ENCODE measurements at regions not wholly inside any gene's neighbourhood (a gene's known extent, or its start where the extent isn't known, plus 50 kb on each side); places are given as distances from the start of the nearest gene placed in this dataset.

- DNase-seq = no peak
Measured at GRCh38 chr14:31944256-31945073, 132.6 kb upstream of the ARHGAP5 start.

DNA sequence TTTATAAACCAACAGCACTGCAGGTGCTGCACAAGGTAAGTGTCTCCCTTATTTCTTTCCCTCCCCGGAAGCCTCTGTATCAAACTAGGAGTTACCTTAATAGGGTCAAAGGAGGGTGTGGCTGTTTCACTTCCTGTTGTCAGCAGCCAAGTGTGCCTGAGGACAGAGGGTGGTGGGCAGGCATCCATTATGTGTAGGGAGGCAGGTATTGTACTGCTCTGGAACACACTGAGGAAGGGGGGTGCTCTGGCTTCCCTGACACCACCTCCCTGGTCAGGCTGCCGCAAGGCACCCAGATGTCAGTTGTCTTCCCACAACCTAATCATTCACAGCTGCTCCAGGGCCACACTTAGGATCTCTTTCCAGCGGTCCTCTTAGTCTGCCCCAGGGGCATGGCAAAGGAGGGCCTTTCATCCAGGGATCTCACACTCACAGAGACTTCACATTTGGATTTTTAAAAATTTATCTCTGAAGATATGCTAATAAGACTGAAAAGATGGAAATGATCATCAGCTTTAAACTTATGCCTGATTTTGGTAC, 132.0 kb upstream of the ARHGAP5 start:
- no peak for DNase-seq

DNA sequence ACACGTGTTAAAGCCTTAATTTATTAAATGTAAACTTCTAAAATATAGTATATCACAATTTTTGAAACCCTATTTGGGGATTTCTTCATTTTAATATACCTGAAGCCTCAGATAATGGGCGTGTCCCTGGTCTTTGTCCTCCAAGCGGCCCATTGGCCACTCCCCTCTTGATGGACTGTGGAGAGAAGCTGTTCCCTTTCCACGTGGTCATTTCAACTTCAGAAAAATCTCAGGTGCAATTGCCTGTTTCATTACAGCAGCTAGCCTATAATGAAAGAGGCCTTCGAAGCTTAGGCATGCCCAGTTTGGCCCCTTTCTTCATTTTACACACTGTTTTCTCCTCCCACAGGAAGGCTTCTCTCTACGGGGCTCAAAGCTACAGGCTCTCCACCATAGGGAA, 131.4 kb upstream of the ARHGAP5 start:
- no peak for DNase-seq

- no peak for DNase-seq
Measured at GRCh38 chr14:31947076-31947475, 130.0 kb upstream of the ARHGAP5 start.

- no peak for DNase-seq
Measured at GRCh38 chr14:31947680-31948595, 129.2 kb upstream of the ARHGAP5 start.

- no peak for DNase-seq
Measured at GRCh38 chr14:31949709-31950108, 127.4 kb upstream of the ARHGAP5 start.

DNA sequence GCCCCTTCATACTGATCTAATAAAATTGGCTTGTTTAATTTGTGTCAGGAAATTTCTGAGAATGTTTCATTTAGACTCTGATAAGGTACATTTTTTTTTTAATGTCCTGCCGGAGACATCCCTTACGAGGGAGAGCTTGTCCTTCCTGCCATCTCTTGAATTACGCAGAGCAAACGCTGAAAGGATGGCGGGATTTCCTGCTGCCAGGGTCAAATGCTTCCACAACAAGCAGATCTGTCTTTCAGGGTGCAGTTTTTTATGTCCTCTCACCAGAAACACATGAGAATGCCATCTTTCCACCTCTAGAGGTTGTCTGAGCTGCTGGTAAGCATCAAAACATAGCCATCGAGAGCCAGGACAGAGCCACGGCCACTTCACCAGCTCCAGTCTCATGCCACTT, 126.8 kb upstream of the ARHGAP5 start:
- DNase-seq = no peak

GRCh38 chr14:31950764-31951637, 126.1 kb upstream of the ARHGAP5 start:
- no peak for DNase-seq

GRCh38 chr14:31951638-31951964, 125.5 kb upstream of the ARHGAP5 start:
- no peak for DNase-seq

GRCh38 chr14:31952573-31952972, 124.5 kb upstream of the ARHGAP5 start:
- DNase-seq = no peak

- DNase-seq = no peak
Measured at GRCh38 chr14:31953210-31953609, 123.9 kb upstream of the ARHGAP5 start.

- no peak for DNase-seq
Measured at GRCh38 chr14:31954991-31955390, 122.1 kb upstream of the ARHGAP5 start.

GRCh38 chr14:31955936-31956579, 121.0 kb upstream of the ARHGAP5 start:
- no peak for DNase-seq

- no peak for DNase-seq
Measured at GRCh38 chr14:31957565-31957964, 119.5 kb upstream of the ARHGAP5 start.

DNA sequence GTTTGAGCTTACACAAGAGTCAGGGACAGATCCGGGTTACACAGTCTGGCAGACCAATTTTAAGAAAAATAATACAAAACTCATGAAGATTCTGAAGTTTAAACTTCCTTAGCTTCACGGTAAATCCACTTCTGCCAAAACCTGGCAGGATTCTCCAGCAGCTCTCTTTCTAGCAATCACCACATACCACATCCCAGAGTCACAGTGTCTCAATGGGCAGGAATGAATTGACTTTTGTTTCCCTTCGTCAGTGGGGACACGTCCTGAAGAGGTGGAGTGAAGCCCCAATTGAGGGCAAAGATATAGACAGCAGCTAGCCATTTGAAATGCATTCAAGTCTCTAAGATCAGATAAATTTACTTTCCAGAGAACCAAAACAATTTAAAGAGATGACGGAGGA, 117.1 kb upstream of the ARHGAP5 start:
- no peak for DNase-seq

DNA sequence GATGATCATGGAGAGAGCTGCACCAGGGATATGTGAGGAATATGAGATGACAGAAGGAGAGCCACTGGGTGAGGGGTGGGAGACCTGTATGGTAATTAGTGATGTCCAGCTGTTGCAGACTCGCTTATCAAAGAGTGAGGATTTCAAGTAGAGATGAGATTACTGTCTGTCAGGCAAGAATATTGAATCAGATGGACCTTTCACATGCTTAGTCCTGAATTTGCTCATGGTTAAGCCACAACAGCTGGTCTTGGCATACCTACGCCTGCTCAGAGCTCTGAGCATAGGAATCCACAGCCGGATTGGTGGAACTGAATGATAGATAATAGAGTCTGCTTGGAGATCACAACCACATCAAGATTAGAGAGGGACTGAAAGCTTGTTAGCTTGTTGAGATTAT, 115.2 kb upstream of the ARHGAP5 start:
- DNase-seq = no peak

- DNase-seq = no peak
Measured at GRCh38 chr14:31962920-31963319, 114.2 kb upstream of the ARHGAP5 start.

GRCh38 chr14:31963587-31963986, 113.5 kb upstream of the ARHGAP5 start:
- DNase-seq = no peak

- no peak for DNase-seq
Measured at GRCh38 chr14:31964490-31964889, 112.6 kb upstream of the ARHGAP5 start.

DNA sequence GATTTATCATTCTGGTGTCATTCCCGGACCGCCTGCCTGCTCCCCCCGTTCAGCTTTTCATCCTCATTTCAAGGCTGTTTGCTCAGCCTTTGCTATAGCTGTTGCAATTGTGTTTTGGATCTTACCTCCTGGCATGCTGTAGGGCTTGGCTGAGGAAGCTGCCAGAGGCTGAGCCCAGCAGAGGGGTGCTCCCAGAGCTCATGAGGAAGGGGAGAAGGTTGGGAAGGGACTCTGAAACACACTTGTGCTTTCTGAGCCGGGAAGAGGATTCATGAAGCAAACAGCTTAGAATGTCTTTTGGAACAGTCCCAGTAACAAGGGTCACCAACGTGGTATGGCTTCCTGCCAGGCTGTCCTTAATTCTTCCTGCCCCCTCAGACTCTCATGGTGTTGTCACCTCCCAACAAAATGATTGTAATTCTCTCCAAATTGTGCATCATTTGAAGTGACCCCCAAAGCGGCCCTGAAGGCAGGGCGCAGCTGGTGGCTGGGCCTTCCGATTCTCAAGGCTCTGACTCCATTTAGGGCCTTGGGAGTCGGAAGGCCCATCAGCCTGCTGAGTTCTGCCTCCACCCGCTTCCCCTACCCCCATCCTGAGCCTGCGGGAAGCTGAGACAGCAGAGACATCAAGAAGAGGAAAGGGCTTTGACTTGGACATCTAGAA, 111.9 kb upstream of the ARHGAP5 start:
- DNase-seq = no peak

Measured in inflammatory macrophage (primary cell).